DND-41 (cell line): ENCODE measurements at regions not wholly inside any gene's neighbourhood (a gene's known extent, or its start where the extent isn't known, plus 50 kb on each side); places are given as distances from the start of the nearest gene placed in this dataset.

Source experiments
- EZH2 ChIP-seq: IDR thresholded peaks from 3 replicates; pipeline ENCODE4 v1.6.1; 2012; ENCODE audit warnings: borderline replicate concordance, low read depth, mild to moderate bottlenecking, moderate library complexity, low read length, inconsistent platforms; ENCODE audit not compliant: severe bottlenecking
- TF ChIP-seq, protein P1 (sequence below): IDR thresholded peaks from 2 replicates; pipeline ENCODE4 v1.5.1; 2012; ENCODE audit warnings: borderline replicate concordance, low read length, moderate library complexity, mild to moderate bottlenecking; ENCODE audit not compliant: poor library complexity, severe bottlenecking; ENCODE audit errors: extremely low read depth

DNA sequence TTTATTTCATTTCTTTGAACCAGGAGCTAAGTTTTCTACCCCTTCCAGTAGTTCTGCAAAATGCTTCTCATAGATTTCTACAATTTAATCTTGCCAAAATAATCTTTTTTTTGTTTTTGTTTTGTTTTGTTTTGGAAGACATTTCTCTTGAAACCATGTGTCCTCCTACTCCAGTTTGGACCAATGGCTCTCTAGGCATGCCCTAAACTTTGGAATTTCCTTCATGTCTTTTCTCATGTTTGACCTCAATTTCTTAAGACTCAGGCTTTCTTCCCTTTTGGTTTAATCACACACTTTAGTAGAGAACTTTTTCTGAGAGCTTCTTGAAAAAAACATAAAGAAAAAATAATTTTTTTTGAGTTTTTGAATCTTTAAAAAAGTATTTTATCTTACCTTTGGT, 173.8 kb downstream of the GJA1 start:
- TF ChIP-seq, protein P1, sequence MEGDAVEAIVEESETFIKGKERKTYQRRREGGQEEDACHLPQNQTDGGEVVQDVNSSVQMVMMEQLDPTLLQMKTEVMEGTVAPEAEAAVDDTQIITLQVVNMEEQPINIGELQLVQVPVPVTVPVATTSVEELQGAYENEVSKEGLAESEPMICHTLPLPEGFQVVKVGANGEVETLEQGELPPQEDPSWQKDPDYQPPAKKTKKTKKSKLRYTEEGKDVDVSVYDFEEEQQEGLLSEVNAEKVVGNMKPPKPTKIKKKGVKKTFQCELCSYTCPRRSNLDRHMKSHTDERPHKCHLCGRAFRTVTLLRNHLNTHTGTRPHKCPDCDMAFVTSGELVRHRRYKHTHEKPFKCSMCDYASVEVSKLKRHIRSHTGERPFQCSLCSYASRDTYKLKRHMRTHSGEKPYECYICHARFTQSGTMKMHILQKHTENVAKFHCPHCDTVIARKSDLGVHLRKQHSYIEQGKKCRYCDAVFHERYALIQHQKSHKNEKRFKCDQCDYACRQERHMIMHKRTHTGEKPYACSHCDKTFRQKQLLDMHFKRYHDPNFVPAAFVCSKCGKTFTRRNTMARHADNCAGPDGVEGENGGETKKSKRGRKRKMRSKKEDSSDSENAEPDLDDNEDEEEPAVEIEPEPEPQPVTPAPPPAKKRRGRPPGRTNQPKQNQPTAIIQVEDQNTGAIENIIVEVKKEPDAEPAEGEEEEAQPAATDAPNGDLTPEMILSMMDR, result no peak
- no peak for TF ChIP-seq EZH2
